GM04504 (cell line): ENCODE measurements at regions not wholly inside any gene's neighbourhood (a gene's known extent, or its start where the extent isn't known, plus 50 kb on each side); places are given as distances from the start of the nearest gene placed in this dataset.
"Not testable (repeated sequence)": the region's sequence is repeated elsewhere in the genome, so short reads cannot be mapped to it uniquely, and the experiment has no call there.

Experiments
- DNase-seq: peaks from one replicate; pipeline ENCODE4 v3.0.0-alpha.2; 2012; ENCODE audit warnings: low read depth

DNA sequence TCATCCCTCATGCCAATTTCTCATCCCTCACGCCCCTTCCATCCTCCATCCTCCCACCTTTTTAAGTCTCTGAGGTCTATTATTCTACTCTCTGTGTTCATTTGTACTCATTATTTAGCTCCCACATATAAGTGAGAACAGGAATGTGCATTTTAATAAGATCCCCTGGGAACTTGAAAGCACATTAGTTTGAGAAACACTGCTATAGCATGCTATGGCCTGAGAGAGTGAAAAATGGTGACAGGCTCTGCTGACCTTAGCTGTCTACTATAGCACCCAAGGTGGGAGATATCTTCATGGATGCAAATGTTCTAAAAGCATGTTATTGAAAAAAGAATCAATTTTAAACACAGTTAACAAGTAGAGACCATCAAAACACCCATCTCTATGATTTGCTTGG lies 712.0 kb downstream of the TFAP2A start:
- DNase-seq = no peak

DNA sequence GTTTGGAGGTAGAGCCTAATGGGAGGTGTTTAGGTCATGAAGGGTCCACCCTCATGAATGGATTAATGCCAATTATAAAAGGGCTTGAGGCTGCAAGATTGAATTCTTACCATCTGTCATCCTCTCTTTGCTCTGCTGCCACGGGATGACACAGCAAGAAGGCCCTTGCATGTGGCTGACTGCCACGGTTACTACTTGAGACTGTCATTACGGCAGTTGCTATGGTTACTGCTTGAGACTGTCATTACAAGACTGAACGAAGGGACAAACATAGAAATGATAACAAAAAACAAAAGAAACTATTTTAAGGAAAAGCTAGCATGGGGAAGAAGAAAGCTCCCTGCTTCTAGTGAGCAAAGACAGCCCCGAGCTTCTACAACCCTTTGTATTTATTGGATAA lies 715.0 kb downstream of the TFAP2A start:
- DNase-seq = peak; percentile 7

DNA sequence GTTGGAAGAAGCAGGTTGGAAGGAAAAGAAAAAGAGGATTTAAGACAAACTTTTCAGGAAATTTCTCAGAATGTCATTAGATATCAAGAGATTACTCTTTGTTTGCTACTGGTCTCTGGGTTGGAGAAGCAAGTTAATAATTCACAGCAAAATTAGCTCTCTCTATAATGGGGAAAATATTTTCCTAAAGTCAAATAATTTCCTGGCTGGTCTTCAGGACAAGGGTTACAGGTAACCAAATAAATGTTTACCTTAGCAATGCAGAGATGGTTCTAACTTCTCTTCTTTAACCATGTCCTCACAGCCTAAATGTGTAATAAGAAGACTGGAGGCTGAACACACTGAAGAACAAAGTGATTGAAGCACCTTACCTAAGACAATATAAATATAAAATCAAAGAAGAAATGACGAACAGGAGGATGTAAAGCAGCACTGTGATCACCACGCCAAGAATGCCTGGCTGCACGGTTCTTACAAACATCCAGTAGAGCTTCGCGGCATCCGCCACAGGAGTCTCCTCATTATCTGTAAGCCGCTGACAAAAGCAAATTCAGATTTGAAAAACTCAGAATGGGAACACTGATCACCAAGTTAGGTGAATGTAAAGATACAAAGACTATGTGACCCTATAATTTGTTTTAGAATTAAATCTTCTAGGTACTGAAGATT lies 717.5 kb downstream of the TFAP2A start:
- no peak for DNase-seq

DNA sequence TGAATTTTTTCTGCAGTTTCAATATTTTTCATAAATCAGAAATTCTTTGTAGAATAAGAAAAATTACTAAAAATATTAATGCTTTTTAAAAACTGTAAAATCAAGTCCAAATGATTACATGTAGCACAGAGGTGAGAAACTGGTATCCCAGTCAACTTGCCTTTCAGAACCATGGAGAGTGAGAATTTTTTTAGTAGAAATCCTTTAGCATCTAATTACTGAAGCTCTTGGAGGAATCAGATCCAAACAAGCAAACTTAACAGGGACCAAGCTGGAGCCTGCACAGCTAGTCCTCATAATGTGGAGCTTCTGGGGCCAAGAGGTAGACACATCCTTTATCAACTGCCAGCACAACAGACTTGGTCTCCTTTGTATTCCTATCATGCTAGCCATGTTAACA lies 724.5 kb downstream of the TFAP2A start:
- DNase-seq = no peak

DNA sequence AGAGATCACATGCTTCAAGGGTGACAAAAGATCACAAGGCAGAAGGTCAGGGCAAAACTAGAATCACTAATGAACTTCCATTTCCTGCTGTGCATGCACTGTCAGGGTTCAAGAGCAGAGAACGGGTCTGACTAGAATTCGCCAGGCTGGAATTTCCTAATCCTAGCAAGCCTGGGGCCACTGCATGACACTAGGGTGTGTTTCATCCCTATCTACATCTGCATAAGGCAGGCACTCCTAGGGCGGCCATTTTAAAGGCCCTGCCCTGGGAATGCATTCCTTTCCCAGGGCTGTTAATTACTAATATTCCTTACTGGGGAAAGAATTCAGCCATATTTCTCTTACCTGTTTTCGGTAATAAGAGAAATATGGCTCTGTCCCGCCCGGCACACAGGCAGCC lies 734.1 kb downstream of the TFAP2A start:
- DNase-seq = not testable (repeated sequence)

DNA sequence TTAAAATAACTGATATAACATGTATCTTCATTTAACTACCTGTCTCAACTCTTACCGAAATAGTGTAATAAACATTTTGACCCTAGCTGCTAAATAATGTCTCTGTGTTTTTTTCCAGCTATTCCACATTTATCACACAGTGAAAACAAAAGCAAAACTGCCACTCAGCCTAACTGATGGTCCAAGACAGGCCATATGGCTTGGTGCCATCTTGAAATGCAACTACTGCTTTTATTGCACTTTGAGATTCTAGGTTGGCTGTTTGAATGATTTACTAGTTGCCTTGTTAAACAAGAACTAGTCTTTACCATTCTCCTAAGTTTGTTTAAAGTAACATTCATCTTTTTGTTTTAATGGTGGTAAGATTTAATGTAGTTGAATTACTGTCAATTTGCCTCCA lies 739.8 kb downstream of the TFAP2A start:
- DNase-seq = no peak

DNA sequence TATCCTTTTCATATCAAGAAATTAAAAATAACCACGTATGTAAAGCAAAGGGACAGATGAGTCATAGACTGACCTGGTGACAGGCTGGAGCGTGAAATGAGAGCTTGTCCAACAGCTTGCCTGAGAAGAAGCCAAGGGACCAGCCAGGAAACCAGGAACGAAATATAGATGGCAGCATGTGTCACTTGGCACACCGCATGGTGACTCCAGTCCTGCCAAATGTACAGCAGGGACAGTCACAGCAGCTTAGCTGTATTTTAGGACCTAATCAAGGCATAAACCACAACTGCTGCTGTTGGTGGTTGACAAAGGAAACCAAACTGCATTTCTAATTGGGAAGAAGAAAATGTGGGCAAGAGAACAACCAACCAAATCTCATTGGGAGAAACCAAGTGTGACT lies 755.0 kb downstream of the TFAP2A start:
- DNase-seq = no peak

DNA sequence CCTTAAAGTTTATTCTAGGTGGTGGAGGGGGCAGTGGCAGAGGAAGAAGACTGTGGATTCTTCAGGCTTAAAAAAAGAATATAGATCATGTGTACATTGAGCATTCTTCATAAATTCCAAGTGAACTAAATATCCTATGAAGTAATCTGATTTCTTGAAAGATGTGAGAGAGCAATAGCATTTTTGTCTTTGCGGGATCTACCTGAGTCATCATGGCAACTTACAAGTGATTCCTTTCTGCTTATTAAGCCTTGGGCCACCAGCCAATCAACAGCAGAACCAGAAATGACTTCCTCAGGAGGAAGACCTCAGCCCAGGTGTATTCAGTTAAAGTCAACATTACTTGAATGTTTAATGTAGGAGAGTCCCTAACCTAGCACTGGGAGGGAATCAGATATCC lies 756.9 kb downstream of the TFAP2A start:
- DNase-seq = no peak

DNA sequence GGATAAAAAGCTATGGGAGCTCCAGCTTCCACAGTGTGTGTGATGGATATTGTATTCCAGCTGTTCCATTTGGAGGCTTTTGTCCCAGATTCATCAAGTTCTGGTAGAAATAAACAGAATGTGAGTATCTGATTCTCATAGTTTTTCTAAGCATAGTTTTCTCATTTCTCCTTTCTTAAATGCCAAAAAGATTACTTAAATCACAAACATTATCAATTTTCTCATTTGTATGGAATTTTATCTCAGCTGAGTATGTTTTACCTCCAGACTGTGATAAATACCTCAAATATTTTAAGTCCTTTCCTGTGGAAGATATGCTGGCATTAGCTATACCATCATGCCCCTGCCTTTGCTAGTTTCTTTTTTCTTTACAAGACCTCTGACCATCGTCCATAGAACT lies 767.3 kb downstream of the TFAP2A start:
- no peak for DNase-seq

DNA sequence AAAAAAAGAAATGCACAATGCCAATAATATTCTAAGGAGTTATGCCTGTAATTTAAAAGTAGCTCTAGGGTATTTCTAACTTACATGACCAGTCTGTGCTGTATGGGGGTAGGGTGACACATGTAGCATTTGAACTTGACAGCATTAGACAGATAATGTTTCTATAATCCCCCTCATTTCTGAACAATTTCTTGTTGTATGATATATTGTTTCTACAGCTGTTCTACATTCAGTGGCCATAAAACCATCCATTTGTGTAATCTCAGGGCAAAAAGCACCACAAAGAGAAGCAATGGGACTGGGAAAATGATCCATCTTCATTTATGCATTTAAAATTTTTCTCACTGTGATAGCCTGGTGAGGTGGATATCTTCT lies 767.8 kb downstream of the TFAP2A start:
- DNase-seq = no peak

DNA sequence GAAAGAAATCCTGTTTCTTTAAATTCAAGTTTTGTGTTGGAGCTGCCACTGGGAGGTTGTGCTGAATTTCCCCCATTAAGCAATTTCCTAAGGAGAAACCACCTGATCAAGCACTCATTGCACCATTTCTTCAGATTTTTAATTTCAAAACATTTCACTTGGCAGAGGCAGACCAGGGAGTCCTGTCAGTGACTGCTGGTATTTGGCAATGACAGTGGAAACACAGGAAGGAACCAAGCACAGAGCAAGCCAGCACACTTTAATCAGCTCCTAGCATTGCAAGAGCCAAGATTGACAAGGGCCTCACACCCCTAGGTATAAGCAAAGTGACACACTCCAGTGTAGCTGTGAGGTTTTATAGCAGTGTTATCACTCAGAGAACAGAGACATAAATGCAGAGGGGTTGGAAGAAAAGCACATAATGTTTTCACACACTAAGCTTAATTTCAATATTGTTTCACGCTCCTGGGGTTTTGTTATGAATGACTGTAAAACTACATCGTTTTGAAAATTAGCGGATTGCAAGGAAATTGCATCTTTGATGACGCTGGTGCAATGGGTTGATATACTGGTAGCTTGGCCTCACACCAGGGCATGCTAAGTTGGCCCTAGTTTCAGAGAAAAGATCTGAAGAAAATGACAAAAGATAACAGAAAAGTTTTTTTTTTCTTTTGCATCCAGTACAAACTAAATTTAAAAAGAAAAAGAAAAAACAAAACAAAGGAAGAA lies 768.4 kb downstream of the TFAP2A start:
- peak; percentile 15 for DNase-seq

DNA sequence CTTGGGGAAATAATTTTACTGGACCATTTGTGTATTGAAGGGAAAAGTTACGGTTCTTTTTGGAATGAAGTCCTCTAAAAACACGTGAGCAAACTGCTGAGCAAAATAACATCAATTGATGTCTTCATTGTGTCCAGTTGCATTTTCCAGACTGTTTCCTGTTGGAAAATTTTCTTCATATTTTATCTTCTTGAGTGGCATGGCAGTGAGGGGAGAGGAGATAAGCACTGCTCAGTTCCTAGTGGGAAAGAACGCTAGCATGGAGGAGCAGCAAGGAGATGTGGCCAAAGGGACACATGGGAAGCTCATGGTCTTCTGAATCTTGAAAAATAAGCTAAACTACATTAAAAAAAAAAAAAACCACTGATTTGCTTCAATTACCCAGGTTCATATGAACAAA lies 776.0 kb downstream of the TFAP2A start:
- DNase-seq = no peak

DNA sequence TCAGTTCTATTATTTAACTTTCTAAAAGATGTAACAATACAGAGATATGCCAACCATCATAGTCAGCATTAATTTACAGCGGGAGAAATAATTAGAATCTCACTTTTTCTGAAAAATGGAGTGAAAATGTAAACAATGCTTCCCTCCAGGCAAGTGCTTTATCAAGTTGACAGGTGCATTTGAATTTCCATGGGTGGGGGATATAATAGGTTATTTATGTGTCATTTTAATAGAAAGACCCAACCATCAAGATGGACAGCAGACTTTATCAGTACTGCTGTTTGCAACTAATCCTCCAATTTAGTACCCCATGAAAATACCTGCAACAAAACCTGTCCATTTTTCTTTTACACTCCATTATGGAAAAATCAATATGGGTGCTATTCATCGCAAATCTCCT lies 780.1 kb downstream of the TFAP2A start:
- no peak for DNase-seq

DNA sequence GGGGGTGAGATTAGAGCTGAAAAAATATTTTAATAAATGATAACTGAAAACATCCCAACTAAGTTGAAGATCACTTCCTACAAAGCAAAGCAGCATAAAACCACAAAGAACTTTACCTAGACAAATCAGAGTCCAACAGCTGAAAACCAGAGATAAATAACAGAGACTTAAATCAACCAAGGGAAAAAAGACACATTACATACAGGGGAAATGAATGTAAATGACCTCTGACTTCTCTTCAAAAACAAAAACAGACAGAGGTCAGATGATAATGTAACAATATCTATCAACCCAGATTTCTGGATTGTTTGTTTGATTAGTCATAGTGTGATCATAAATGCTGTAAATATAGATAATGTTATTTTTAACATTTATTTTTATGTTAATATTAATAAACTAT lies 782.8 kb downstream of the TFAP2A start:
- DNase-seq = no peak

DNA sequence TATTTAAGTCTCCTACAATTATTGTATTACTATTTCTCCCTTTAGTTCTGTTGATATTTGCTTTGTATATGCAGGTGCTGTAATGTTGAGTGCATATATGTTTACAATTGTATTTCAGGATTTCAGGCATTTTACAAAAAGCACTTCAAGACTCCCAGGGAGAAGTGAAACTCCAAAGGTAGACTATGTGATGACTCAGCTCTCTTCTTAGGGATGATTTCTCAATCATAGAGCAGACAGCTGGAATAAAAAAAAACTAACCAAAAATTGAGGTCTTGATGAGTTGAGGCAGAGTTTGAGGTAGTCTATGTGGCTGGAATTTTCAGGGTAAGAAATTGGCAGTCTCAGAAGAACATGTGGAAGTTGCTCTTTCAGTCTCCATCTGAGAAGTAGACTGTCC lies 786.1 kb downstream of the TFAP2A start:
- no peak for DNase-seq

DNA sequence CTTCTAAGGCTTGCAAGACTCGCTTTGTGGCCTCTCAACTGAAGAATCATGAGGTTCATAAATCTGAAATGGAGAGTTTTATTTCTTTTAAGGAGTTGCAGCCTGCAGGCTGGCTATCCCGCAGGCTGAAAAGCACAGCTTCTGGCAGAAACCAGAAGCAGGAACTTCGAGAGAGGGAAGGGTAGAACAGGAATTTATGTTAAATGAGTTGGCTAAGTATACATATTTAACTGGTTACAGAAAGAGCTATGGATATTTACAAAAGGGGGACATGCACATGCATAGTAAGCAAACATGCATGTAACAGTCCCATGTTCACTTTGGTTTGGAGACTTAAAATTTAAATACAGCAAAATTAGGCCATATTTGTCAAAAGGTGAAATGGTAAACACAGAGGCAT lies 787.0 kb downstream of the TFAP2A start:
- no peak for DNase-seq

DNA sequence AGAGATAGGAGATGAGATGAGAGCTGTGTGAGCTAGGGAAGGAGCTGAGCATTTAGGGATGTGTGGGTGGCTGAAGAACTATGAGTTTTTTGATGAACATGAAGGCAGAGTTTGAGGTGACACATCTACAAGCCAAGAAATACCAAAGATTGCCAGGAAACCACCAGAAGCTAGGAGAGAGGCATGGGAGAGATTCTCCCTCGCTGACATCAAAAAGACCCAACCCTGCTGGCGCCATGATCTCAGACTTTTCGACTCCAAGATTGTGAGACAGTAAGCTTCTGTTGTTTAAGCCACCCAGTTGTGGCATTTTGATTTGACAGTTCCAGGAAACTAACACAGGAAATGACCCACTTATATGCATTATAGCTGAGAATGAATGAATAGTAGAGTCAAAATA lies 790.9 kb downstream of the TFAP2A start:
- DNase-seq = no peak

DNA sequence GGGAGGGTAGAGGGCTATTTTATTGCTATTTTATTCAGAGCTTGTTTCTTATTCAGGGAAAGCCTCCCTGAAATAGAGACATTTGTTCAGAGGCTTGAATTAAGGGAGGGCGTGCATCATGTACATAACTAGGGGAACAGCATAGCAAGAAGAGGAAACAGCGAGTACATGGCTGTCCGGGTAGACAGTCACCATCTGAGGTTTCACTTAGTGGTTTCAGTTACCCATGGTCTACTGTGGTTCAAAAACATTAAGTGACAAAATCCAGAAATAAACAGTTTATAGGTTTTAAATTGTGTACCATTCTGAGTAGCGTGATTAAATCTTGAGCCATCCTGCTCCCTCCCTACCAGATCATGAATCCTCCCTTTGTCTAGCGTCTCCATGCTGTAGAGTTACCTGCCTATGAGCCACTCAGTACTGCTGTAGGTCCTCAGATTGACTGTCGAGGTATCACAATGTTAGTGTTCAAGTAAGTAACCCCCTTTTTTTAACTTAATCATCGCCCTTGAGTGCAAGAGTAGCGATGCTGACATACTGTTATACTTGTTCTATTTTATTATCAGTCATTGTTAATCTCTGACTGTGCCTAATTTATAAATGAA lies 791.5 kb downstream of the TFAP2A start:
- no peak for DNase-seq

DNA sequence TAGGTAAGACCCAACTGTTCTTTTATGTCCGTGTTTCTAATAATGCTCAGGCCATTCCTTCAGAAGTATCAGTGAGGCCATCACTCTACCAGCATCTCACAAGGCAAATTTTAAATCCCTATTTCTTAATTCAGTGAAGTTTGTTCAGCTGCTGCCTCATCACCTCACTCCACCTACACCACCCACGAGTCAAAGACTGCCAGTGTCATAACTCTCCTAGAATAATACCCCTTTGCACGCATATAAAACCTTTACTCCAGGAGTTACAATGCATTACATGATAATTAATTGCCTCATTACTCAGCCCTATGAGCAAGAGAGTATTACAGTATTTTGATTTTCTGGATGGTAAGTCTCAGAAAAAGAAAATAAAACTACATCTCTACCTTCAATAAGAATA lies 793.6 kb downstream of the TFAP2A start:
- no peak for DNase-seq

DNA sequence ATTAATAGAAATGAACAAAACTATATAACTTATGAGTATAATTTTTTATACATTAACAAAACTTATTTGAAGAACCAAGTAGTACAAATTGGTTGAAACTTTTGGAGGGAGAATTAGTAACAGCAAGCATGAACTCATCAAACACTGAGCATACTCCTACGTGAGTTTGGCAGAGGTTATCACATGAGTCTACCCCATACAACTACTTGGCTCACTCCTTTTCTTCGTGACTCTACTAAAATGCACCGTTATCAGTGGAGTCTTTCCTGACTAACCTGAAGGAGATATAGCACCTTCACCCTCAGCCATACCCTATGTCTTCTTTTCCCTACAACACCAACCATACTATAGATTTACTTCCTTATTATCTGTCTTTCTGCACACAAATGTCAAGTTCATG lies 794.2 kb downstream of the TFAP2A start:
- DNase-seq = no peak

DNA sequence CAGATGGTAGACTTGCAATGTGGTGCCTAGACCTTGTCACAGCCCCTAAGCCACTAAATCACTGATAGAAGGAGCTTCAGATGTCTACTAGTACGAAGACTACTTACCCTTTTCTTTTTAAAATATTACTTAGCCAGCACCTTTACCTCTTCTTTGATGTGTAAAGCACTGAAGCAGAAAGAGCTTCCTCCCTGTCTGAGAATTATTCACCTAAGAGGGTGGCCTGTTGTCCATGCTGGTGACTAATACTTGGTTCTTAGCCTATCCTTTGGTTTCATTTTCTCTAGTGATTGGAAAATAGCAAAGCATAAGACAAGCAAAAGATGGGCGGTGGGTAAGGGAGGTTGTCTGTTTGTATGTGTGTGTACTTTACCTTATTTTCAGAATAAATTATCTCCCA lies 794.6 kb downstream of the TFAP2A start:
- DNase-seq = no peak

DNA sequence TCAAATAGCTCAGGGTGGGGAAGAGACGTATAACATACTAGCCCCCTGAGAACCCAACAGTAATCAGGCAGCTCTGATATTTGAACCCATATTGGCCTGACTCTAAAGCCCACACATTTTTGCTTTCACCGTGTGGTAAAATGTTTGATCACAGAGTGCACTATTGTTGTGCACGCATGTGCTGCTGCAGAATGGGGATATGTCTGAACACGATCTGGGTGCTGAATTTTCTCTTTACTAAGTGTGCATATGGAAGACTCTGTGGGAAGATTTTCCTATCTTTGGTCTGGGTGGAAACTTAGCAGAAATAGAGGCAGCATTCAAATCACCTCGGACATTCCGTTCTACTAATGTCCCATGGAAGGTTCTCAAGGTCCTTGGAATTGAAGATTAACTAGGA lies 800.1 kb downstream of the TFAP2A start:
- DNase-seq = no peak

DNA sequence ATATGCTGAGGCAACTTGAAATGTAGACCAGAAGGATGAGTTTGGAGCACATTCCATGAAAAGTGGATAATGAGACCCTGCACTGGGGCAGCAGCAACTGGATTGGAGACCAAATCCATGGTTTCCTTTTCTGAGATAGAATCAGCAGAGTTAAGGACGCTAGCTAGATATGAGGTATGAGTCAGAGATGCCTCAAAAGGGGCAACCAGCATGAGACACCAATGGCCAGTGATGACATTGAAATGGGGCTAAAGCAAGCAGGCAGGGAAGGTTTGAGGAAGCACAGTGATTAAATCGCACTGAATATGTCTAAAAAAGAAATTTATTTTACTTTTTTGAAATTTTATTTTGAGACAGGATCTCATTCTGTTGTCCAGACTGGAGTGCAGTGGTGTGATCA lies 802.4 kb downstream of the TFAP2A start:
- DNase-seq = no peak
